OCI-LY7 (cell line): ENCODE measurements at regions not wholly inside any gene's neighbourhood (a gene's known extent, or its start where the extent isn't known, plus 50 kb on each side); places are given as distances from the start of the nearest gene placed in this dataset.

Experiments
- BruUV-seq: library from RNA; stranded (reverse); fragments of 400-500 nt; replicated peaks from 2 replicates; lab custom pipeline; 2021; lab: Mats Ljungman, UMichigan
- CTCF ChIA-PET: fragments of 300-600 bp; sonication (Branson Sonifier 250); formaldehyde crosslinking; loops from one replicate; lab custom pipeline; 2022; ENCODE audit warnings: antibody characterized with exemption; ENCODE audit not compliant: unreplicated experiment; lab: Charles Lee
- POLR2A ChIA-PET: fragments of 300-600 bp; sonication (Branson Sonifier 250); formaldehyde crosslinking; loops from one replicate; lab custom pipeline; 2022; ENCODE audit warnings: antibody characterized with exemption; lab: Charles Lee
- DNase-seq: peaks from one replicate; pipeline ENCODE4 v3.0.0-alpha.2; 2015; ENCODE audit warnings: low spot score
- H2AFZ ChIP-seq: fragments of 200-600 bp; sonication (generic), shearing (Covaris generic); 2 replicates; pipeline ENCODE4 v1.6.1; 2014; ENCODE audit warnings: mild to moderate bottlenecking, antibody characterized with exemption, low read length, moderate library complexity
- H3K27ac ChIP-seq: fragments of 200-600 bp; sonication (generic); 2 replicates; pipeline ENCODE4 v1.5.1; 2014; ENCODE audit warnings: mixed run types, low read depth, mild to moderate bottlenecking, moderate library complexity, low read length, inconsistent platforms; ENCODE audit not compliant: poor library complexity, severe bottlenecking
- H3K36me3 ChIP-seq: fragments of 200-600 bp; sonication (generic); 2 replicates; pipeline ENCODE4 v1.6.1; 2014; ENCODE audit warnings: mild to moderate bottlenecking, antibody characterized with exemption, low read length, moderate library complexity, mixed read lengths; ENCODE audit not compliant: insufficient read depth
- H3K4me1 ChIP-seq: fragments of 200-600 bp; sonication (generic); 2 replicates; pipeline ENCODE4 v1.5.1; 2014; ENCODE audit warnings: mild to moderate bottlenecking, low read length; ENCODE audit not compliant: insufficient read depth, poor library complexity, severe bottlenecking
- H3K4me2 ChIP-seq: fragments of 200-600 bp; sonication (generic); 2 replicates; pipeline ENCODE4 v1.6.1; 2014; ENCODE audit warnings: mild to moderate bottlenecking, low read length
- H3K4me3 ChIP-seq: fragments of 200-600 bp; sonication (generic); 2 replicates; pipeline ENCODE4 v1.5.1; 2014; ENCODE audit warnings: mild to moderate bottlenecking, low read depth, low read length; ENCODE audit not compliant: poor library complexity, severe bottlenecking
- H3K79me2 ChIP-seq: fragments of 200-600 bp; sonication (generic); 2 replicates; pipeline ENCODE4 v1.6.1; 2016; ENCODE audit warnings: low read depth, mild to moderate bottlenecking, low read length, moderate library complexity, mixed read lengths; ENCODE audit not compliant: insufficient read depth
- H3K9me2 ChIP-seq: fragments of 200-600 bp; sonication (generic); 2 replicates; pipeline ENCODE4 v1.6.1; 2016; ENCODE audit warnings: mild to moderate bottlenecking, low read length, mixed read lengths; ENCODE audit not compliant: insufficient read depth
- H3K9me3 ChIP-seq: fragments of 200-600 bp; sonication (generic); 2 replicates; pipeline ENCODE4 v1.6.1; 2014; ENCODE audit warnings: mild to moderate bottlenecking, mixed run types, low read length, mixed read lengths
- H4K20me1 ChIP-seq: fragments of 200-600 bp; sonication (generic); 2 replicates; pipeline ENCODE4 v1.6.1; 2014; ENCODE audit warnings: mild to moderate bottlenecking, antibody characterized with exemption, low read length, moderate library complexity, mixed read lengths; ENCODE audit not compliant: insufficient read depth
- CTCF ChIP-seq: fragments of 200-600 bp; sonication (generic); conservative IDR thresholded peaks from 2 replicates; pipeline ENCODE4 v1.5.1; 2014; ENCODE audit warnings: mild to moderate bottlenecking, antibody characterized with exemption, low read length, moderate library complexity, mixed read lengths
- EZH2phosphoT487 ChIP-seq: fragments of 200-600 bp; sonication (generic); IDR thresholded peaks from 2 replicates; pipeline ENCODE4 v1.6.1; 2018; ENCODE audit warnings: low read depth, borderline replicate concordance, mild to moderate bottlenecking, mixed run types, antibody characterized with exemption, low read length, moderate library complexity, mixed read lengths
- intact Hi-C: fragments of 100-400 bp; cut with micrococcal nuclease; formaldehyde crosslinking; loops from one replicate; pipeline ENCODE4 v1.10.0; 2022; ENCODE audit not compliant: unreplicated experiment

- H3K79me2 ChIP-seq, result no peaks in the 10 kb centered on the region
- ChIA-PET POLR2A (interaction anchor here (0.7 to 1.5 kb wide), 2 partner anchors 22 to 25 kb away, joined by 3 to 5 read pairs; no protein-coding TSS in a partner anchor), CTCF (interaction anchor here (0.6 kb wide), 1 partner anchor 51 kb away, joined by 3 read pairs; no protein-coding TSS in a partner anchor)
- BruUV-seq, result no TSS peak
- H3K9me3 ChIP-seq, result no peaks in the 10 kb centered on the region
- no peak overlapping the region for H3K27ac ChIP-seq
- no peaks in the 10 kb centered on the region for H4K20me1 ChIP-seq
- no peak overlapping the region for H2AFZ ChIP-seq
- peaks cover 21% of the 10 kb centered on the region for H3K4me1 ChIP-seq
- TF ChIP-seq CTCF (no peak), EZH2phosphoT487 (no peak)
- no peaks in the 10 kb centered on the region for H3K9me2 ChIP-seq
- intact Hi-C loops, result no loop called here
- H3K4me3 ChIP-seq, result no peak overlapping the region
- no peaks in the 10 kb centered on the region for H3K36me3 ChIP-seq
- no peak for DNase-seq
- no peak overlapping the region for H3K4me2 ChIP-seq
Observed at GRCh38 chr1:117680316-117681002, 74.6 kb downstream of the TENT5C start.

GRCh38 chr1:117681093-117681900 lies 75.4 kb downstream of the TENT5C start:
- no TSS peak for BruUV-seq
- H3K79me2 ChIP-seq, result no peaks in the 10 kb centered on the region

More at GRCh38 chr1:117681093-117681900, 75.4 kb downstream of the TENT5C start:
- Histone ChIP-seq H4K20me1 (no peaks in the 10 kb centered on the region), H3K4me2 (no peak overlapping the region), H3K9me2 (no peaks in the 10 kb centered on the region), H3K9me3 (no peaks in the 10 kb centered on the region), H2AFZ (no peak overlapping the region), H3K4me1 (peaks cover 28% of the 10 kb centered on the region), H3K4me3 (no peak overlapping the region), H3K27ac (no peak overlapping the region), H3K36me3 (no peaks in the 10 kb centered on the region)
- DNase-seq, result no peak
- TF ChIP-seq CTCF (peak; percentile 41), EZH2phosphoT487 (no peak)
- ChIA-PET POLR2A (interaction anchor here (0.7 to 1.6 kb wide), 6 partner anchors 11 to 79 kb away, joined by 3 to 13 read pairs (median 4); no protein-coding TSS in a partner anchor), CTCF (interaction anchor here (0.6 kb wide), 1 partner anchor 50 kb away, joined by 3 read pairs; no protein-coding TSS in a partner anchor)
- intact Hi-C loops, result no loop called here
